GM21529 (cell line): ENCODE measurements at regions not wholly inside any gene's neighbourhood (a gene's known extent, or its start where the extent isn't known, plus 50 kb on each side); places are given as distances from the start of the nearest gene placed in this dataset.

ENCODE experiments used
- ATAC-seq: cut with Tn5 transposase; IDR thresholded peaks from one replicate; pipeline ENCODE4 v1.9.1; 2021; ENCODE audit not compliant: unreplicated experiment

DNA sequence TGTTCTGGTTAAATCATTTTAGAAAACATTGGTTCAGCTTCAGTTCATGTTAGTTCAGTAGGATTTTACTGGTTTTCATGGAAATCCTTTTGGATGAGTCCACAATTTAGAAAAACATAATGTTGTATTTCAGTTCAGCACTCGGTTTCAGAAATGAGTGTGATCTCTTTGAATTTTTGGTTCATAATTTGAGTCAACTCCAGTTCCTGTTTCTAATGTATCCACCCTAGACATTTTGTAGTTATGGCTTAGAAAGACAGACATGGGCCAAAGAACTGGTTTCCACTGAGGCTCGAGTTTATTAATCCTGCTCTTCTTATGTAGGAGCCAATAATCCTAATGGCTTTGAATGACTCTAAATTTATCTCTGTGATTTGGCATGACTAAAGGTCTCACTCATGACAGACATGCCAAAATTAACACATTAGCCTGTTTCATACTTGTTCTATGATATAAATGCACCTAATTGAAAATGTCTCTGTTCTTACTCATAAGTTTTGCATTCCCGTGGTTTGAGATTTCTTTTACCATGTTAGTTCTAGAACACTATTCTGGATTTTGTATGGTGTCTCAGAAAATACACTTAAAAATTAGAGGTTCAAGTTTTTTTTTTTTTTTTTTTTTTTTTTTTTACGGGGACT is 82.3 kb upstream of the SPRED2 start:
- no peak for ATAC-seq

GRCh38 chr2:65512783-65513182 is 80.4 kb upstream of the SPRED2 start:
- no peak for ATAC-seq

DNA sequence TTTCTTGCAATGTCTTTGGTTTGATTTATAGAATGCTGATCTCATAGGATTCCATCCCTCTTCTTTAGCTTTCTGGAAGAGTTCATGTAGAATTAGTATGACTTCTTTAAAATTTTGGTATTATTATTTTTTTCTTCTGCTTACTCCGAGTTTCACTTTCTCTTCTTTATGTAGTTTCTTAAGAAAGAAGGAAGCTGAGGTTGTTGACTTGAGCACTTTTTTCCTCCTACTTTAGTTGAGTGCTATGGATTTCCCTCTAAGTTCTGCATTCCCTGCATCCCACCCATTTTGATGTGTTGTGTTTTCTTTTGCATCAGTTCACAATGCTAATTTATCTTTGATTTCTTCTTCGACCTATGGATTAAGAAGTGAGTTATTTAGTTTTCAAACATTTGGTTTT is 78.9 kb upstream of the SPRED2 start:
- ATAC-seq: no peak

GRCh38 chr2:65508225-65508624 is 75.8 kb upstream of the SPRED2 start:
- ATAC-seq: no peak

GRCh38 chr2:65507102-65508069 is 75.0 kb upstream of the SPRED2 start:
- ATAC-seq: no peak

- ATAC-seq: no peak
Measured at GRCh38 chr2:65504814-65505697, 72.7 kb upstream of the SPRED2 start.

GRCh38 chr2:65504201-65504600 is 71.8 kb upstream of the SPRED2 start:
- ATAC-seq: no peak

GRCh38 chr2:65503746-65504145 is 71.3 kb upstream of the SPRED2 start:
- no peak for ATAC-seq

DNA sequence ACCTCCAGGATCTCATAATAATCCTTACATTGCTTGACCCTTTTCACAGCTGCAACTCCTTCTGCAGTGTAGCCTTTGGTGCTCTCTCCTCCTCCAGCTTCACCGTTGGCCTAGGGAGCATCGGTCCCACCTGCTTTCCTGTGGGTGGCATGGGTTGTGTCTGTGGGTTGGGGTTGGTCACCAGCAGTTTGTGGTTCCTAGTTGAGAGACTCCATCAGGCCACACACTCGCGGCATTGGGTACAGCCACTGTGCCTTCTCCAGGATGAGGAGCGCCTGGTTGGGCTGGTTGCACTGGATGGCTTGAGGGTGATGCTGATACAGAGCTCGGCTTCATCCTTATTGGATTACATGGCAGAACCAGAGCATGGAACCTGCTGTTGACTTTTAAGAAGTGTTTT is 69.4 kb upstream of the SPRED2 start:
- ATAC-seq: no peak

DNA sequence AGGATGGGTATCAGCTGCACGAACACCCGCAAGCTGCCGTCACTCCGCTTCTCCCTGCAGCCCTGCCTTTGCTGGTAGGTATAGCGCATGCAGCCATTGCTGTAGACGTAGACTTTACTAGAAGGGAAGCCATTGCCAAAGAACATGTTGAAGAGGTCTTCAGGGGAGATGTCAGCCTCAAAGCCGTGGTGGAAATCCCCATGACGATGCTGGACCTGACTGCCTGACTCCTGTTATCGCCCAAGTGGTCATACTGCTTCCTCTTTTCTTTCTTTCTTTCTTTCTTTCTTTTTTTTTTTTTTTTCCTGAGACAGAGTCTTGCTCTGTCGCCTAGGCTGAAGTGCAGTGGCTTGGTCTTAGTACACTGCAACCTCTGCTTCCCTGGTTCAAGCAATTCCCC is 68.7 kb upstream of the SPRED2 start:
- peak; percentile 62 for ATAC-seq

- peak; percentile 72 for ATAC-seq
Measured at GRCh38 chr2:65500310-65501040, 68.1 kb upstream of the SPRED2 start.

DNA sequence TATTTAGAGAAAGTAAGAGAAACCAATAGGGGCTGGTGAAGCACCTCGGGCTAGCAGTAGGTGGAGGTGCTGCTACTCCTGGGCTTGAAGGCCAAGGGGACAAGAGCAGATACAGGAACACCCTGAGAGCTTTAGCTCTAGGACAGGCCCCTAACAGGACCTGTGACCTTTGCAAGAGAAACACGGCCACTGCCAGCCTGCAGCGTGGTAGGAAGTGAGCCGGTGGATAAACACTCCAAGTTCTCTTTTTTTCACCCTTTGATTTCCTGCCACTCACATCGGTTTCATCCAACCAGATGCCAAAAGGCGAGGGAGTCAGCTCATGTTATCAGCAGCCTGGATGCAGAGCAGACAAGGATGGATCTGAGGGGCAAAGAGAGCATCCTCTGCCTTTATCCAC is 66.8 kb upstream of the SPRED2 start:
- no peak for ATAC-seq

- ATAC-seq: no peak
Measured at GRCh38 chr2:65498396-65498795, 66.0 kb upstream of the SPRED2 start.

DNA sequence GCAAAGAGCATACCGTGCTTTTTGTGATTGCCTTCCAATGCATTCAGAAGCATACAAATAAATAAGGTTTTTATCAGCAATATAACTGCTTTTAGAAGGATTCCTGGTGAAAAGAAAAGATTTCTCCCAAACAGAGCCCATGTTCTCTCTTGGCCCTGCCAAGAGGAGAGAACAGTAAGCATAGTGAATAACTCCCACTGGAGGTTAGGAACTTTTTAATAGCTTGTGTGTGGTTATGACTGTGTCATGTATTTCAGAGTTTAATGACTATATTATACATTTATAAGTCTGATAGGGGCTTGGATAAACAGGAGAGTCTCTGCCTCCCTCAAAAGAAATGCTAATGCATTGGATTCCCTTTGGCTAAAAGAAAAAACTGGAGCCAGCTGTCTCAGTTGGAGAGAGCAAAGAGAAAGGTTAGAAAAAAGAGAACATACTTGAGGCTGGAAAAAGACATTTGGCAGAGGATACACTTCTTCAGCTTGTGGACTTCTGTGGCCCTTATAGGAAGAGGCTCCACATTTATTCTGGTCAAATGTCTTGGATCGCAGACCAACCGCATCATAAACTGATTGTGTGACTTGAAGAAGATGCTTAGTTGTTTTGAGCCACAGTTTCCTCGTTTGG is 63.0 kb upstream of the SPRED2 start:
- no peak for ATAC-seq

DNA sequence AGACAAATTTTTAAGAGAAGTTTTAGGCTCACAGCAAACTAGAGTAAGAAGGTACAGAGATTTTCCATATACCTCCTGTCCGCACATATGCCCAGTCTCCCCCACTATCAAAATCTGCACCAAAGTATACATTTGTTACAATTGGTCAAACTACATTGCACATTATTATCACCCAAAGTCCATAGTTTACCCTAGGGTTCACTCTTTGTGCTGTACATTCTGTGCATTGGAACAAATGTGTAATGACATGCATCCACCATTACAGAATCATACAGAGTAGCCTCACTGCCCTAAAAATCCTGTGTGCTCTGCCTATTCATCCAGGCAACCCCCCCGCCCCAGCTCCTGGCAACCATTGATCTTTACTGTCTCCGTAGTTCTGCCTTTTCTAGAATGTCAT is 61.7 kb upstream of the SPRED2 start:
- no peak for ATAC-seq

- ATAC-seq: no peak
Measured at GRCh38 chr2:65491381-65491905, 59.0 kb upstream of the SPRED2 start.

DNA sequence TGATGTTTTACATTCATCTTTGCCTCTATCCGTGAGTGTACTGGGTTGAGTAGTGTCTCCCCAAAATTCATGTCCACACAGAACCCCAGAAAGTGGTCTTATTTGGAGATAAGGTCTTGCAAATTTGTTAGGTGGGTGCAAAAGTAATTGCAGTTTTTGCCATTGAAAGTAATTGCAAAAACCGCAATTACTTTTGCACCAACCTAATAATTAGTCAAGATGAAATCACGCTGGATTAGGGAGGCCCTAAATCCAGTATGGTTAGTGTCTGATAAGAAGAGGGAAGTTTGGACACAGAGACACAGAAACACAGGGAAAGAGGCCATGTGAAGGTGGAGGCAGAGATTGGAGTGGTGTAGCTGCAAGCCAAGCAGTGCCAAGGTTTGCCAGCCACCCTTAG is 57.8 kb upstream of the SPRED2 start:
- ATAC-seq: no peak

GRCh38 chr2:65489269-65489668 is 56.9 kb upstream of the SPRED2 start:
- ATAC-seq: no peak

DNA sequence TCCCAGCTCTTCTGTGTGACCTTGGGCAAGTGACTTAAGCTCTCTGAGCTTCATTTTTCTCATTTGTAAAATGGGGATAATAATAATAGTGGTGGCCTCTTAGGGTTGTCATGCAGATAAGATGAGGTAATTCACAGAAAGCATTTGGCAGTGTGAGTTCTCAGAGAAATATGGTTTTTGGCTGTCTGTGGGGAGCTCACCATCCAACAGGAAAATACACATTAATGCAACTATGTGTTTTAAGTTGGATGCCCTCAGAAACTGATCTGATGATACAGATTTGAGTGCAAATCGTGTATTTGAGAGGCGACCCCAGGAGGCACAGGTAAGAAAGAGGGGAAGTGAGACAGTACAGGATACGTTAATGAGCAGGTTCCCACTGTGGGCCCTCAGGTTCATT is 56.1 kb upstream of the SPRED2 start:
- no peak for ATAC-seq

GRCh38 chr2:65487404-65487803 is 55.0 kb upstream of the SPRED2 start:
- no peak for ATAC-seq
